ENCODE measurements at regions not wholly inside any gene's neighbourhood (a gene's known extent, or its start where the extent isn't known, plus 50 kb on each side); places are given as distances from the start of the nearest gene placed in this dataset.

DNA sequence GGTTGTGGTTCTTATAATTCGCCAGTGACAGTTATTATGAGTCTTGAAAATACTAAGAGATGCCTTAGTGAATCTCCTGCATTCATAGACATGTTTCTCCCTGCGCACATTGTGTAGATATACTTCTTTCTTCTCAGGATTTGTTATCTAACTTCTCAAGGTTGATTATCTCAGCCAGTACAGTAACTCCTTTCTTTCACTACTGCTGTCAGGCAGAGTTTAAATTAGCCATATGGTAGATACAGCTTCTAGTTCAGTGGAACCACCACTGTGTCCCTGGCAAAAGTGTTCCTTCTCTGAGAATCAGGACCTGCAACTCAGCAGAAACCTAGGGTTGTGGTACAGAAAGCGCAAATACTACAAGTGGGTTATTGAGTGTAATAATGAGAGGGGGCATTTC, 175.0 kb upstream of the SGO1 start:
- DNase-seq (ENCODE audit: low spot score, unreplicated experiment) = no peak
- Mint-ChIP-seq H3K4me3 (ENCODE audit: low read depth) (no peak overlapping the region), H3K27me3 (no peaks in the 10 kb centered on the region), H3K4me1 (ENCODE audit: low read depth) (peaks cover 7% of the 10 kb centered on the region), H3K27ac (no peak overlapping the region), H3K9me3 (ENCODE audit: low read depth) (peaks cover 19% of the 10 kb centered on the region), H3K36me3 (ENCODE audit: insufficient read depth) (no peaks in the 10 kb centered on the region)
- TF ChIP-seq, protein P1, sequence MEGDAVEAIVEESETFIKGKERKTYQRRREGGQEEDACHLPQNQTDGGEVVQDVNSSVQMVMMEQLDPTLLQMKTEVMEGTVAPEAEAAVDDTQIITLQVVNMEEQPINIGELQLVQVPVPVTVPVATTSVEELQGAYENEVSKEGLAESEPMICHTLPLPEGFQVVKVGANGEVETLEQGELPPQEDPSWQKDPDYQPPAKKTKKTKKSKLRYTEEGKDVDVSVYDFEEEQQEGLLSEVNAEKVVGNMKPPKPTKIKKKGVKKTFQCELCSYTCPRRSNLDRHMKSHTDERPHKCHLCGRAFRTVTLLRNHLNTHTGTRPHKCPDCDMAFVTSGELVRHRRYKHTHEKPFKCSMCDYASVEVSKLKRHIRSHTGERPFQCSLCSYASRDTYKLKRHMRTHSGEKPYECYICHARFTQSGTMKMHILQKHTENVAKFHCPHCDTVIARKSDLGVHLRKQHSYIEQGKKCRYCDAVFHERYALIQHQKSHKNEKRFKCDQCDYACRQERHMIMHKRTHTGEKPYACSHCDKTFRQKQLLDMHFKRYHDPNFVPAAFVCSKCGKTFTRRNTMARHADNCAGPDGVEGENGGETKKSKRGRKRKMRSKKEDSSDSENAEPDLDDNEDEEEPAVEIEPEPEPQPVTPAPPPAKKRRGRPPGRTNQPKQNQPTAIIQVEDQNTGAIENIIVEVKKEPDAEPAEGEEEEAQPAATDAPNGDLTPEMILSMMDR (IDR thresholded peaks at IDR 0.05; ENCODE audit: unreplicated experiment) = no peak

- H3K4me1 Mint-ChIP-seq (ENCODE audit: low read depth) = no peaks in the 10 kb centered on the region
- no peak for DNase-seq (ENCODE audit: low spot score, unreplicated experiment)
- H3K4me3 Mint-ChIP-seq (ENCODE audit: low read depth) = no peak overlapping the region
- H3K9me3 Mint-ChIP-seq (ENCODE audit: low read depth) = peaks cover 3% of the 10 kb centered on the region
- H3K27me3 Mint-ChIP-seq = no peaks in the 10 kb centered on the region
- H3K36me3 Mint-ChIP-seq (ENCODE audit: insufficient read depth) = no peaks in the 10 kb centered on the region
- no peak overlapping the region for H3K27ac Mint-ChIP-seq
- TF ChIP-seq, protein P1 (IDR thresholded peaks at IDR 0.05; ENCODE audit: unreplicated experiment) = no peak
Observed at GRCh38 chr3:20353286-20353685, 167.3 kb upstream of the SGO1 start.

GRCh38 chr3:20352546-20353179, 166.7 kb upstream of the SGO1 start:
- DNase-seq (ENCODE audit: low spot score, unreplicated experiment) = no peak
- Mint-ChIP-seq H3K27me3 (no peaks in the 10 kb centered on the region), H3K27ac (no peak overlapping the region), H3K9me3 (ENCODE audit: low read depth) (no peaks in the 10 kb centered on the region), H3K4me3 (ENCODE audit: low read depth) (no peak overlapping the region), H3K36me3 (ENCODE audit: insufficient read depth) (no peaks in the 10 kb centered on the region), H3K4me1 (ENCODE audit: low read depth) (no peaks in the 10 kb centered on the region)
- TF ChIP-seq, protein P1 (IDR thresholded peaks at IDR 0.05; ENCODE audit: unreplicated experiment) = no peak

DNA sequence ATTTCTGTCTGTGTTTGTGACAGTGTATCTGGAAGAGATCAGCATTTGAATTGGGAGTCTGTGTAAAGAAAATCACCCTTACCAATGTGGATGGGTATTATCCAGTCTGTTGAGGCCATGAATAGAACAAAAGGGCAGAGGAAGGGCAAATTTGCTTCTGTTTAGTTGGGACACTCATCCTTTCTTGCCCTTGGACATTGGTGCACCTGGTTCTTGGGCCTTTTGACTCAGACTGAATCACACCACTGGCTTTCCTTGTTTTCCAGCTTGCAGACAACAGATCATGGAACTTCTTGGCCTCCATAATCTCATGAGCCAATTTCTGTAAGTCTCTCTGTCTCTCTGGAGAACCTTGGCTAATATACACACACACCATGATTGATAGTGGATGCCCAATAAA, 164.4 kb upstream of the SGO1 start:
- Mint-ChIP-seq H3K27me3 (no peaks in the 10 kb centered on the region), H3K4me1 (ENCODE audit: low read depth) (no peaks in the 10 kb centered on the region), H3K36me3 (ENCODE audit: insufficient read depth) (no peaks in the 10 kb centered on the region), H3K4me3 (ENCODE audit: low read depth) (no peak overlapping the region), H3K9me3 (ENCODE audit: low read depth) (no peaks in the 10 kb centered on the region), H3K27ac (no peak overlapping the region)
- TF ChIP-seq, protein P1 (IDR thresholded peaks at IDR 0.05; ENCODE audit: unreplicated experiment) = no peak
- DNase-seq (ENCODE audit: low spot score, unreplicated experiment) = no peak

GRCh38 chr3:20346916-20347315, 160.9 kb upstream of the SGO1 start:
- TF ChIP-seq, protein P1 (IDR thresholded peaks at IDR 0.05; ENCODE audit: unreplicated experiment) = no peak
- no peak overlapping the region for H3K27ac Mint-ChIP-seq
- H3K4me3 Mint-ChIP-seq (ENCODE audit: low read depth) = no peak overlapping the region
- peaks cover 9% of the 10 kb centered on the region for H3K4me1 Mint-ChIP-seq (ENCODE audit: low read depth)
- no peaks in the 10 kb centered on the region for H3K9me3 Mint-ChIP-seq (ENCODE audit: low read depth)
- no peaks in the 10 kb centered on the region for H3K27me3 Mint-ChIP-seq
- DNase-seq (ENCODE audit: low spot score, unreplicated experiment) = no peak
- no peaks in the 10 kb centered on the region for H3K36me3 Mint-ChIP-seq (ENCODE audit: insufficient read depth)

Data from progenitor cell of endocrine pancreas (in vitro differentiated cells).